Glutamatergic neuron (in vitro differentiated cells): ENCODE measurements at regions not wholly inside any gene's neighbourhood (a gene's known extent, or its start where the extent isn't known, plus 50 kb on each side); places are given as distances from the start of the nearest gene placed in this dataset.

Source experiments
- DNase-seq: peaks from one replicate; pipeline ENCODE4 v3.0.0; 2022
- H3K27ac Mint-ChIP-seq: one replicate; pipeline ENCODE4 v1.8.0; 2020; ENCODE audit warnings: mild to moderate bottlenecking, mixed read lengths, inconsistent platforms; ENCODE audit not compliant: unreplicated experiment
- H3K27me3 Mint-ChIP-seq: one replicate; pipeline ENCODE4 v1.8.0; 2020; ENCODE audit warnings: mild to moderate bottlenecking, moderate library complexity, mixed read lengths, inconsistent platforms; ENCODE audit not compliant: unreplicated experiment
- H3K36me3 Mint-ChIP-seq: one replicate; pipeline ENCODE4 v1.8.0; 2020; ENCODE audit warnings: mild to moderate bottlenecking, mixed read lengths, inconsistent platforms; ENCODE audit not compliant: unreplicated experiment
- H3K4me1 Mint-ChIP-seq: one replicate; pipeline ENCODE4 v1.8.0; 2020; ENCODE audit warnings: mild to moderate bottlenecking, low read depth, mixed read lengths, inconsistent platforms; ENCODE audit not compliant: unreplicated experiment
- H3K4me3 Mint-ChIP-seq: one replicate; pipeline ENCODE4 v1.8.0; 2020; ENCODE audit warnings: mild to moderate bottlenecking, mixed read lengths, inconsistent platforms; ENCODE audit not compliant: unreplicated experiment
- H3K9me3 Mint-ChIP-seq: one replicate; pipeline ENCODE4 v1.8.0; 2020; ENCODE audit warnings: mild to moderate bottlenecking, moderate library complexity, mixed read lengths, inconsistent platforms; ENCODE audit not compliant: unreplicated experiment
- TF ChIP-seq, protein P1 (sequence below): fragments of 200-600 bp; sonication (generic); IDR thresholded peaks from one replicate; pipeline ENCODE4 v1.5.0; 2021; ENCODE audit not compliant: partially characterized antibody, unreplicated experiment

DNA sequence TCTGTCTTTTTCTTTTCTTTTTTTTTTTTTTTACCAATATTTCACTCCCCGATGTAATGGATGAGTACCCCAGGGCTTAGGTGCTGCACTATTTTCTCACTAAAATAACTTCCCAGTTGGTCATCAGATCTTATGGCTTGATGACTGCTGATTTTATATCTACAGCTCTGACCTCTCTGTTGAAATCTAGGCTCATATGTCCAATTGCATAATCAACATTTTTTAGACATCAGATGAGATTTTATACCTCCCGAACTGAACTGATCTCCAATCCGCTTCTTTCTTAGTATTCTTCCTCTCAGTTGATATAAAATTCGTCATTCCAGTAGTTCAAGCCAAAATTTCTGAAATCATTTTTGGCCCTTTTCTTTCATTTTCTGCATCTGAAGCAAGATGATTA is 1236.5 kb downstream of the SLC16A7 start:
- H3K36me3 Mint-ChIP-seq, result no peaks in the 10 kb centered on the region
- H3K9me3 Mint-ChIP-seq, result no peaks in the 10 kb centered on the region
- DNase-seq, result no peak
- H3K4me1 Mint-ChIP-seq, result peaks cover 4% of the 10 kb centered on the region
- no peak overlapping the region for H3K27ac Mint-ChIP-seq
- H3K27me3 Mint-ChIP-seq, result peaks cover 3% of the 10 kb centered on the region
- TF ChIP-seq, protein P1, sequence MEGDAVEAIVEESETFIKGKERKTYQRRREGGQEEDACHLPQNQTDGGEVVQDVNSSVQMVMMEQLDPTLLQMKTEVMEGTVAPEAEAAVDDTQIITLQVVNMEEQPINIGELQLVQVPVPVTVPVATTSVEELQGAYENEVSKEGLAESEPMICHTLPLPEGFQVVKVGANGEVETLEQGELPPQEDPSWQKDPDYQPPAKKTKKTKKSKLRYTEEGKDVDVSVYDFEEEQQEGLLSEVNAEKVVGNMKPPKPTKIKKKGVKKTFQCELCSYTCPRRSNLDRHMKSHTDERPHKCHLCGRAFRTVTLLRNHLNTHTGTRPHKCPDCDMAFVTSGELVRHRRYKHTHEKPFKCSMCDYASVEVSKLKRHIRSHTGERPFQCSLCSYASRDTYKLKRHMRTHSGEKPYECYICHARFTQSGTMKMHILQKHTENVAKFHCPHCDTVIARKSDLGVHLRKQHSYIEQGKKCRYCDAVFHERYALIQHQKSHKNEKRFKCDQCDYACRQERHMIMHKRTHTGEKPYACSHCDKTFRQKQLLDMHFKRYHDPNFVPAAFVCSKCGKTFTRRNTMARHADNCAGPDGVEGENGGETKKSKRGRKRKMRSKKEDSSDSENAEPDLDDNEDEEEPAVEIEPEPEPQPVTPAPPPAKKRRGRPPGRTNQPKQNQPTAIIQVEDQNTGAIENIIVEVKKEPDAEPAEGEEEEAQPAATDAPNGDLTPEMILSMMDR, result no peak
- H3K4me3 Mint-ChIP-seq, result no peak overlapping the region

DNA sequence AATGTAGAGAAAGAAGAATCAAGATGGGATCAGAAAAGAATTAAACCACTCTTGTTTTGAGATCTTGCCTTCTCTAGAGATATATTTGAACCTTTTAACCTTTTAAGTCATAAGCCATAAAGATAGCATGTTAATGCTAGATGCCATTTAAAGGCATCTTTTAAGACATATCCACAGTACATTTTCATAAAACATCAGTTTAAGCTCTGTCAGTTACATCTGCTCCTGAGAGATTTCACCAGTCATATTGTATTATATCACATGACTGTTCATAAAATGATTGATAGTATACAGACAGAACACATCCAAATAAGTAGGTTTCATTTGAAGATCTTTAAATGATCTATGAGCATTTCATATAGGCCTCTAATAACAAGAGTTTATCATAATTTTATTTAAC is 1238.5 kb downstream of the SLC16A7 start:
- TF ChIP-seq, protein P1, result no peak
- Mint-ChIP-seq H3K27ac (no peak overlapping the region), H3K36me3 (no peaks in the 10 kb centered on the region), H3K4me3 (no peak overlapping the region), H3K9me3 (no peaks in the 10 kb centered on the region), H3K27me3 (no peaks in the 10 kb centered on the region), H3K4me1 (peaks cover 4% of the 10 kb centered on the region)
- DNase-seq, result no peak

DNA sequence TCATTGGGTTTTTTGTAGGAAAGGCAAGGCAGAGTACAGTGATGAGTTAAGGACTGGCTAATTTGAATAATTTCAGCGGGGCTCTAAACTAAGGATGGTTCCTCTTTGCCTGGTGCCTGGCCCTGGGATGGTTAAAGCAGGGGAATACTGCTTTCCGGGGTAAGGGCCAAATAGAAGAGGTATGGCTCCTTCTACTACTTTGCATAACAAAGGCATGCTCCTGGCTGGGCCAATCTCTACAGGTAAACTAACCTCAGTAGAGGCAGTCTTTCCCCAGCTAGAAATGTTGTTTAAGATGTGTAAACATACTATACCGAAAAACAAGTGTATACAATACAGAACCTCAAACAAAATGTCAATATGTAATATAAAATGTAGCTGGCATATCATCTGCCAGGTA is 1239.0 kb downstream of the SLC16A7 start:
- H3K27ac Mint-ChIP-seq, result no peak overlapping the region
- DNase-seq, result no peak
- no peaks in the 10 kb centered on the region for H3K27me3 Mint-ChIP-seq
- TF ChIP-seq, protein P1, result no peak
- H3K4me1 Mint-ChIP-seq, result peaks cover 4% of the 10 kb centered on the region
- no peaks in the 10 kb centered on the region for H3K36me3 Mint-ChIP-seq
- no peak overlapping the region for H3K4me3 Mint-ChIP-seq
- no peaks in the 10 kb centered on the region for H3K9me3 Mint-ChIP-seq

DNA sequence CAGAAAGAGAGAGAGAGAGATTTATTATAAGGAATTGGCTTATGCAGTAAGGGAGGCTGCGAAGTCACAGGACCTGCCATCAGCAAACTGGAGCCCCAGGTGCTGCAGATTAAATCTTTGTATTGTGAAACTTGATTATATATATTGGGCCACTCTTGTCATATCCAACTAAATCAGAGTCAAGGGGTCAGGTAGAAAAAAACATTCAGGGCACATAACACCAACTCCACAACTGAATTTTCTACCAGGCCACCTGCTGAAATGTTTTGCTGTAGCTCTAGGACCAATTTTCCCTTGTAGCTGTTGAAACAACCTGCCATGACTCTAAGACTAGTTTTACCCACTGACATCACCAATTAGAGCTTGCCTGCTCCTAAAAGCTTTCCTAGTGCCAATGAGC is 1240.8 kb downstream of the SLC16A7 start:
- Mint-ChIP-seq H3K27me3 (no peaks in the 10 kb centered on the region), H3K4me3 (no peak overlapping the region), H3K9me3 (no peaks in the 10 kb centered on the region), H3K27ac (no peak overlapping the region), H3K36me3 (no peaks in the 10 kb centered on the region), H3K4me1 (peaks cover 4% of the 10 kb centered on the region)
- DNase-seq, result no peak
- TF ChIP-seq, protein P1, result no peak

DNA sequence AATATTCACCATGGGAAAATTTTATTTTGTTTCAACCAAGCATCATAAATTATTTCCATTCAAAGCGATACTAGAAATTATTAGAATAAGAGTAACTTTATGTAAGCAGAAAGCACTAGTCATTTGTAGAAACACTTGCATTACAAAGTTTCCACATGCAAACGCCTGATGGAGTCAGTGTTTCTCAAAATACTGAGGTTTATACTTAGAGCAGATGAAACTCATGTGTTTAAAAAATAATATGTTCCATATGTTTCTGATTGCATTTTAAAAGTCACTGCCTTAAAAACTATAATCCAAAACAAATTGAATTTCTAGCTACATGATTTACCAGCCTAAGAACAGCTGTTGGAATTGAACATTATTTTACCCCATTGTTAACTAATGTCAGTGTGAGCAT is 1246.4 kb downstream of the SLC16A7 start:
- Mint-ChIP-seq H3K27ac (no peak overlapping the region), H3K4me1 (no peaks in the 10 kb centered on the region), H3K36me3 (no peaks in the 10 kb centered on the region), H3K4me3 (no peak overlapping the region), H3K27me3 (no peaks in the 10 kb centered on the region), H3K9me3 (no peaks in the 10 kb centered on the region)
- TF ChIP-seq, protein P1, result no peak
- no peak for DNase-seq
